Gastroesophageal sphincter (tissue), 3 donors: ENCODE measurements at regions not wholly inside any gene's neighbourhood (a gene's known extent, or its start where the extent isn't known, plus 50 kb on each side); places are given as distances from the start of the nearest gene placed in this dataset.

ENCODE experiments used
- CTCF ChIP-seq, 4 experiments: fragments of 200-600 bp in 2 of 4; fragments of 450-650 bp in 2 of 4; sonication (generic) in 1 of 4; IDR thresholded peaks; one replicate each; pipeline ENCODE4 v1.5.1; 2017 to 2019; ENCODE audit warnings: antibody characterized with exemption in 4 of 4, mild to moderate bottlenecking in 2 of 4, moderate library complexity in 2 of 4
- EP300 ChIP-seq: sonication (generic); formaldehyde crosslinking; IDR thresholded peaks from one replicate; pipeline ENCODE4 v1.6.1; 2017; ENCODE audit warnings: antibody characterized with exemption, mild to moderate bottlenecking
- POLR2A ChIP-seq, 2 donors: fragments of 450-650 bp; IDR thresholded peaks; one replicate each; pipeline ENCODE4 v1.6.1; 2017; ENCODE audit warnings: antibody characterized with exemption in 2 of 2, mild to moderate bottlenecking in 2 of 2, moderate library complexity in 1 of 2
- POLR2AphosphoS5 ChIP-seq: sonication (generic); formaldehyde crosslinking; IDR thresholded peaks from one replicate; pipeline ENCODE4 v1.6.1; 2017; ENCODE audit warnings: antibody characterized with exemption

DNA sequence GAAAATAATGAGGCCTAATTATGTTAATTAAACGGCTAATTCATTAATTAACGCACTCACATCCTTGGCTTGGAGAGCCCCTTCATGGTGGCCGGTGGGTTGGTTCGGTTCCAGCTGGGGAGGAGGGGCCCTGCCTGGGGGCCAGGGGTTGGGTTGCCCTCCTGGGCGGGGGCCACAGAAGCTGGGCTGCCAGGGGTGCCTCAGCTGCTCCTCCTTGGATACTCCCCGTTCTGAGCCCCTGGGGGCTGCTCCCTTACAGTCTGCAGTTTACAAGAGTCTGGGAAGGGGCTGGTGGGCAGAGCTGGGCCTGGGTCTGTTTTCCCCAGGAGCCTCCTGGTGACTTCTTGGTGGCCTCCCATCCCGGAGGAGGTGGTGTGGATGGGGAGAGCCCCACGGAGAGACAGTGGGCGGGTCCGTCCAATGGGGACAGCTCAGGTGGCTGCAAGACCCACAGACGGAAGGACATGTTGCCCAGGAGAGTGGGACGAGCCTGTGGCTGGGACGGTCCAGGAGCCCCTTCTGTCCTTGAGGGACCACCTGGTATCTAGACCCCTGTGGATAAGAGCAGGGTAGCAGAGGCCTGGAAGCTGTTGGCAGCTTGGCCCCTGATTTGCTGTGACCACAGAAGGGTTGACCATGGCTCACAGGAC lies 277.5 kb downstream of the PBX3 start:
- TF ChIP-seq CTCF (IDR thresholded peaks at IDR 0.05) (no peak), POLR2AphosphoS5 (no peak), EP300 (no peak), POLR2A (IDR thresholded peaks at IDR 0.05) (no peak)
